ENCODE measurements at regions not wholly inside any gene's neighbourhood (a gene's known extent, or its start where the extent isn't known, plus 50 kb on each side); places are given as distances from the start of the nearest gene placed in this dataset.

- no peak for TF ChIP-seq ZNF407 (IDR thresholded peaks at IDR 0.05; ENCODE audit: low read depth)
- TF ChIP-seq TAF1 (IDR thresholded peaks at IDR 0.05; ENCODE audit: control insufficient read depth, extremely low read depth, insufficient read depth, low read length, severe bottlenecking): no peak
These were observed 603.8 kb downstream of the FRK start (continued) for GRCh38 chr6:115456848-115457247.

All from K562 (cell line).